ENCODE measurements at regions not wholly inside any gene's neighbourhood (a gene's known extent, or its start where the extent isn't known, plus 50 kb on each side); places are given as distances from the start of the nearest gene placed in this dataset.

- no peak overlapping the region for H2BK5ac ChIP-seq (ENCODE audit: low read depth, low read length, poor library complexity, severe bottlenecking)
- no peak overlapping the region for H4K5ac ChIP-seq (ENCODE audit: low read depth, low read length)
- no peak overlapping the region for H3K18ac ChIP-seq (ENCODE audit: low read depth, low read length)
- no peak overlapping the region for H3K14ac ChIP-seq (replicated peaks; ENCODE audit: low read depth, low read length)
- ATAC-seq (ENCODE audit: low read depth) = no peak
- no peak overlapping the region for H3K23ac ChIP-seq (ENCODE audit: low read depth, low read length)
- H3K36me3 ChIP-seq (ENCODE audit: control insufficient read depth, insufficient read depth, low read length) = no peaks in the 10 kb centered on the region
- no peak overlapping the region for H2BK20ac ChIP-seq (ENCODE audit: low read depth, low read length)
- H2AFZ ChIP-seq (replicated peaks; ENCODE audit: low read length, poor library complexity) = no peak overlapping the region
- H2AK5ac ChIP-seq (ENCODE audit: low read depth, low read length) = no peak overlapping the region
- POLR2A ChIA-PET (ENCODE audit: unreplicated experiment) = no interaction called here
- no peak overlapping the region for H3K4me2 ChIP-seq (ENCODE audit: low read depth, low read length)
- no peak overlapping the region for H4K8ac ChIP-seq (ENCODE audit: low read depth in 2 of 2, low read length in 2 of 2)
- H3K4me3 ChIP-seq (ENCODE audit: insufficient read depth, low read depth, low read length) = no peak overlapping the region
- H3K9me1 ChIP-seq (ENCODE audit: insufficient read depth, low read length) = no peaks in the 10 kb centered on the region
- dilution Hi-C loops (cut with HindIII; ENCODE audit: low sequenced_read_pairs, unreplicated experiment) (no loop called here), in situ Hi-C loops (cut with MboI; ENCODE audit: low sequenced_read_pairs) (no loop called here), intact Hi-C loops (cut with micrococcal nuclease) (no loop called here)
- DNase-seq = no peak
- no peaks in the 10 kb centered on the region for H3K79me1 ChIP-seq (ENCODE audit: low read depth in 1 of 2, low read length in 2 of 2)
- H3K9me3 ChIP-seq (ENCODE audit: control insufficient read depth, insufficient read depth, low read length) = peaks cover 61% of the 10 kb centered on the region
- H2AK9ac ChIP-seq (replicated peaks; ENCODE audit: low read depth, low read length, poor library complexity) = no peak overlapping the region
- no peaks in the 10 kb centered on the region for H4K20me1 ChIP-seq (ENCODE audit: insufficient read depth, low read length)
- H4K91ac ChIP-seq (ENCODE audit: insufficient read depth, low read depth, low read length) = no peak overlapping the region
- H3K9ac ChIP-seq (ENCODE audit: low read depth, low read length) = no peak overlapping the region
- no peaks in the 10 kb centered on the region for H3K4me1 ChIP-seq (ENCODE audit: control insufficient read depth, insufficient read depth, low read length)
- WGBS, 2 experiments (ENCODE audit: extremely low coverage in 2 of 2, insufficient read length in 1 of 2) = no CpG with 5 or more reads among the region's 15 CpGs
- BruUV-seq (replicated peaks) = no TSS peak
- no peak for TF ChIP-seq RAD21 (IDR thresholded peaks at IDR 0.05; ENCODE audit: low read length)
- H2BK120ac ChIP-seq (ENCODE audit: low read depth, low read length) = no peak overlapping the region
- CTCF ChIA-PET = no interaction called here
- H3K4ac ChIP-seq (ENCODE audit: low read depth, low read length) = no peak overlapping the region
- H2BK15ac ChIP-seq (ENCODE audit: low read depth, low read length) = no peak overlapping the region
- H3K27me3 ChIP-seq (ENCODE audit: control insufficient read depth, insufficient read depth, low read length) = no peaks in the 10 kb centered on the region
- no peak overlapping the region for H3K27ac ChIP-seq (ENCODE audit: insufficient read depth, low read length)
- H3K56ac ChIP-seq (ENCODE audit: extremely low read depth, insufficient read depth, low read length) = no peak overlapping the region
Observed at GRCh38 chr22:47918276-47918921, 1155.9 kb downstream of the TBC1D22A start.

Measured in IMR-90 (cell line).